ENCODE measurements at regions not wholly inside any gene's neighbourhood (a gene's known extent, or its start where the extent isn't known, plus 50 kb on each side); places are given as distances from the start of the nearest gene placed in this dataset.

- H3K27ac ChIP-seq (ENCODE audit: low read depth in 1 of 2, low read length in 2 of 2) = no peak overlapping the region
- no peak for DNase-seq (ENCODE audit: low spot score)
- no peak overlapping the region for H3K9ac ChIP-seq (ENCODE audit: low read depth in 1 of 2, low read length in 2 of 2)
- no peaks in the 10 kb centered on the region for H3K36me3 ChIP-seq (ENCODE audit: control insufficient read depth in 4 of 4, insufficient read depth in 3 of 4, low read depth in 1 of 4, low read length in 3 of 4)
- H3K9me3 ChIP-seq (ENCODE audit: control insufficient read depth in 4 of 4, low read length in 3 of 4) = no peaks in the 10 kb centered on the region
- H3K27me3 ChIP-seq (ENCODE audit: control insufficient read depth in 4 of 4, insufficient read depth in 4 of 4, low read length in 3 of 4) = no peaks in the 10 kb centered on the region
- WGBS = 82% methylated on average over 4 of the region's 4 CpGs
- peaks cover 0 to 14% (median 2%) of the 10 kb centered on the region in 4 donors for H3K4me1 ChIP-seq (ENCODE audit: control insufficient read depth in 4 of 4, insufficient read depth in 4 of 4, low read length in 3 of 4)
- TF ChIP-seq ATF3 (IDR thresholded peaks at IDR 0.05) (no peak), EGR1 (IDR thresholded peaks at IDR 0.05; ENCODE audit: low read depth in 2 of 2) (no peak), NR2F2 (IDR thresholded peaks at IDR 0.05) (no peak), REST (IDR thresholded peaks at IDR 0.05) (no peak), TAF1 (conservative IDR thresholded peaks at IDR 0.05) (no peak), ZBTB33 (IDR thresholded peaks at IDR 0.05) (no peak), MAX (IDR thresholded peaks at IDR 0.05) (no peak), YY1 (IDR thresholded peaks at IDR 0.05) (no peak), FOXA1 (IDR thresholded peaks at IDR 0.05) (no peak), GABPA (IDR thresholded peaks at IDR 0.05 in 1 of 2, conservative IDR thresholded peaks at IDR 0.05 in 1 of 2) (no peak), FOXA2 (IDR thresholded peaks at IDR 0.05) (no peak), RXRA (IDR thresholded peaks at IDR 0.05) (no peak), CTCF (IDR thresholded peaks at IDR 0.05; ENCODE audit: low read depth, low read length, missing input control) (no peak), HNF4A (conservative IDR thresholded peaks at IDR 0.05) (no peak), RAD21 (IDR thresholded peaks at IDR 0.05) (no peak), HNF4G (IDR thresholded peaks at IDR 0.05) (no peak), JUND (IDR thresholded peaks at IDR 0.05) (no peak)
- no peak overlapping the region for H3K4me3 ChIP-seq (ENCODE audit: low read depth in 1 of 3, low read length in 3 of 3)
Measured at GRCh38 chr7:96449094-96449493, 127.2 kb upstream of the SLC25A13 start.

Data from liver (tissue), 8 donors.